Astrocyte of the cerebellum (primary cell): ENCODE measurements at regions not wholly inside any gene's neighbourhood (a gene's known extent, or its start where the extent isn't known, plus 50 kb on each side); places are given as distances from the start of the nearest gene placed in this dataset.

Experiments used
- DNase-seq: peaks from one replicate; pipeline ENCODE4 v3.0.0-alpha.2; 2011; ENCODE audit warnings: low read depth
- H3K4me3 ChIP-seq: 2 replicates; pipeline ENCODE4 v1.5.1; 2011; ENCODE audit warnings: mild to moderate bottlenecking, low read depth, low read length, moderate library complexity
- in situ Hi-C: cut with HindIII; loops from 2 replicates; pipeline ENCODE4 v1.10.0; 2017; ENCODE audit warnings: low sequenced_read_pairs
- TF ChIP-seq, protein P1 (sequence below): IDR thresholded peaks from 2 replicates; pipeline ENCODE4 v1.5.1; 2012; ENCODE audit warnings: low read length, low read depth, moderate library complexity, mild to moderate bottlenecking; ENCODE audit errors: missing control alignments

DNA sequence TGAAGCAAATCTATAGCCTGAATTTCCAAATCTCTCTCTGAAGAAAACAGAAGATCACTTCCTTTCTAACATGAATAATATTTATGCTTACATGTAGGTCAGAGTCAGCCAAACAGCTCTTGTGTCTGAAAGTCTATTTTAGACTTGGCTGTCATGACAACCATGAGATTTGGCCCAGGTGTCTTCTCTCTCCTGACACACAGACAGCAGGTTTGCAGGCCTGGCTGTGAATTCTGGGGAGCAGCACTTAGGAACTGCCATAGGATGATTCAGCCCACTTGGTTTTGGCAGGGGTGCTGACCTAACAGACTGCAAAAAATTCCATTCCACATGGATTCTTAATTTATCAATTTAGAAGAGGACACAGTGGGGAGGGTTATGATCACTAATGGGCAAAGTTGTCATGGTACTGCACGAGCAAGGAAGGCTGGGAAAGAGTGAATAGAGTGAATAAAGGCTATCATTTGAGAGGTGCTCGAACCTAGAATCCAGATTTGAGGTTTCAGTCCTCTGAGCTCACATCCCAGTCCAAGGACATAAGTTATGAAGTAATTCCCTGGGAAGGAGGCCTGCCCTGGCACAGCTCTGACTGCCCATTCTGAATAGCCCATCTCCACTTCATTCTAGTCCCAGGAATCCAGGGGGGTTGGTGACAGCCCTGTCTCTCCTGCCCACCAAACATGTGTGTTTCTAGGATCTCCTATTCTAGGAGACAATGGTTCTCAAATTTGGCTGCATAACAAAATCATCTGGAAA is 453.9 kb upstream of the TRIB2 start:
- TF ChIP-seq, protein P1, sequence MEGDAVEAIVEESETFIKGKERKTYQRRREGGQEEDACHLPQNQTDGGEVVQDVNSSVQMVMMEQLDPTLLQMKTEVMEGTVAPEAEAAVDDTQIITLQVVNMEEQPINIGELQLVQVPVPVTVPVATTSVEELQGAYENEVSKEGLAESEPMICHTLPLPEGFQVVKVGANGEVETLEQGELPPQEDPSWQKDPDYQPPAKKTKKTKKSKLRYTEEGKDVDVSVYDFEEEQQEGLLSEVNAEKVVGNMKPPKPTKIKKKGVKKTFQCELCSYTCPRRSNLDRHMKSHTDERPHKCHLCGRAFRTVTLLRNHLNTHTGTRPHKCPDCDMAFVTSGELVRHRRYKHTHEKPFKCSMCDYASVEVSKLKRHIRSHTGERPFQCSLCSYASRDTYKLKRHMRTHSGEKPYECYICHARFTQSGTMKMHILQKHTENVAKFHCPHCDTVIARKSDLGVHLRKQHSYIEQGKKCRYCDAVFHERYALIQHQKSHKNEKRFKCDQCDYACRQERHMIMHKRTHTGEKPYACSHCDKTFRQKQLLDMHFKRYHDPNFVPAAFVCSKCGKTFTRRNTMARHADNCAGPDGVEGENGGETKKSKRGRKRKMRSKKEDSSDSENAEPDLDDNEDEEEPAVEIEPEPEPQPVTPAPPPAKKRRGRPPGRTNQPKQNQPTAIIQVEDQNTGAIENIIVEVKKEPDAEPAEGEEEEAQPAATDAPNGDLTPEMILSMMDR: no peak
- in situ Hi-C loops: no loop called here
- H3K4me3 ChIP-seq: no peak overlapping the region
- peak; percentile 49 for DNase-seq

DNA sequence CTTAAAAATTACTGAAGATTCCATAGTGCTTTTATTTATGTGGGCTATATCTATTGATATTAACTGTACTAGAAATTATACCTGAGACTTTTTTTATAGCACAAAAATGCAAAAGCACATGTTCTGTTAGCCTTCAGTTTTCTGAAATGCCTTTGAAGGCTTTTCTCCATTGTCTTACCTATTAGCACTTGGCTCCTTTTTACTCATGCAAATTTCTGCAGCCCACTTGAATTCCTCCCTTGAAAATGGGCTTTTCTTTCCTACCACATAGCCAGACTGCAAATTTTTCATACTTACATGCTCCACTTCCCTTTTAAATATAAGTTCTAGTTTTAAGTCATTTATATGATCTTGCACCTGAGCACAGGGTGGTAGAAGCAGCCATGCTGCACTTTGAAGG is 453.0 kb upstream of the TRIB2 start:
- no peak overlapping the region for H3K4me3 ChIP-seq
- in situ Hi-C loops: no loop called here
- DNase-seq: no peak
- TF ChIP-seq, protein P1: no peak

DNA sequence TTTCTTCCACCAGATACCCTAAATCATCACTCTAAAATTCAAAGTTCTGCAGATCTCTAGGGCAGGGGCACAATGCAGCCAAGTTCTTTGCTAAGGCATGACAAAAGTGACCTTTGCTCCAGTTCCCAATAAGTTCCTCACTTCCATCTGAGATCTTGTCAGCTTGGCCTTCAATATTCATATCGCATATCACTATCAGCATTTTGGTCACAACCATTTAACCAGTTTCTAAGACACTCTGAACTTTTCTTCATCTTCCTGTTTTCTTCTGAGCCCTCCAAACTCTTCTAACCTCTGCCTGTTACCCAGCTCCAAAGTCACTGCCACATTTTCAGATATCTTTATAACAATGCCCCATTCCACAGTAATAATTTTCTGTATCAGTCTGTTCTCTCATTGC is 452.6 kb upstream of the TRIB2 start:
- in situ Hi-C loops: no loop called here
- TF ChIP-seq, protein P1: no peak
- no peak overlapping the region for H3K4me3 ChIP-seq
- no peak for DNase-seq

DNA sequence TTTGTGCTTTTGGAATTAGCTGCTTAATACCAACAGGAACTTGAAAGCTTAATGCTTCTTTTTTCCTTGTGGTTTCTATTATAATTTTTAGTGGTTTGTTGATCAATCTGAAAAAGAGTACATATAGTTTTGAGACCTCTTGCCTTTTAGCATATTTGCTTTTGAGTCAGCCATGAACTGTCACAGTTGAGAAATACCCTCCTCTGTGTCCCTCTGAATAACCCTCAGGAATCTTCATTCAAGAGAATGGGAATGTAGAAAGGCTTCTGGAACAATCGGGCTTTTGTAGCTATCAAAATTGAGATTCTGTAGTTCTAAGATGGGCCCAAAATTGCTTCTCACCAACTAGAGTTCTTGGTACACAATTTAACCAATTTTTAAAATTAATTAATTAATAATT is 451.1 kb upstream of the TRIB2 start:
- in situ Hi-C loops: no loop called here
- no peak overlapping the region for H3K4me3 ChIP-seq
- no peak for DNase-seq
- TF ChIP-seq, protein P1: no peak

DNA sequence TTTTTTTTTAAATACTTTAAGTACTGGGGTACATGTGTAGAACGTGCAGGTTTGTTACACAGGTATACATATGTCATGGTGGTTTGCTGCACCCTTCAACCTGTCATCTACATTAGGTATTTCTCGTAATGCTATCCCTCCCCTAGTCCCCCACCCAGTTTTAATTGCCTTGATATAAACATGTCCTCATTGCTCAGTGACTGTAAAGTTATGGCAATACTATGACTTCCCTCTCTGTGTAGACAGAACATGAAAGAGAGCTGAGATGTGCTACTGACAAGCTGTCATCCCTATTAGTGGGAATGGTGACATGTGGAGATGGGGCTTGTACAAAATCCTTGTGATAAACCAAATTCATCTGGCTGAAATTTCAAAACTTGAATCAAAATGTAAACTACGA is 449.7 kb upstream of the TRIB2 start:
- TF ChIP-seq, protein P1: no peak
- no peak overlapping the region for H3K4me3 ChIP-seq
- DNase-seq: no peak
- in situ Hi-C loops: no loop called here

DNA sequence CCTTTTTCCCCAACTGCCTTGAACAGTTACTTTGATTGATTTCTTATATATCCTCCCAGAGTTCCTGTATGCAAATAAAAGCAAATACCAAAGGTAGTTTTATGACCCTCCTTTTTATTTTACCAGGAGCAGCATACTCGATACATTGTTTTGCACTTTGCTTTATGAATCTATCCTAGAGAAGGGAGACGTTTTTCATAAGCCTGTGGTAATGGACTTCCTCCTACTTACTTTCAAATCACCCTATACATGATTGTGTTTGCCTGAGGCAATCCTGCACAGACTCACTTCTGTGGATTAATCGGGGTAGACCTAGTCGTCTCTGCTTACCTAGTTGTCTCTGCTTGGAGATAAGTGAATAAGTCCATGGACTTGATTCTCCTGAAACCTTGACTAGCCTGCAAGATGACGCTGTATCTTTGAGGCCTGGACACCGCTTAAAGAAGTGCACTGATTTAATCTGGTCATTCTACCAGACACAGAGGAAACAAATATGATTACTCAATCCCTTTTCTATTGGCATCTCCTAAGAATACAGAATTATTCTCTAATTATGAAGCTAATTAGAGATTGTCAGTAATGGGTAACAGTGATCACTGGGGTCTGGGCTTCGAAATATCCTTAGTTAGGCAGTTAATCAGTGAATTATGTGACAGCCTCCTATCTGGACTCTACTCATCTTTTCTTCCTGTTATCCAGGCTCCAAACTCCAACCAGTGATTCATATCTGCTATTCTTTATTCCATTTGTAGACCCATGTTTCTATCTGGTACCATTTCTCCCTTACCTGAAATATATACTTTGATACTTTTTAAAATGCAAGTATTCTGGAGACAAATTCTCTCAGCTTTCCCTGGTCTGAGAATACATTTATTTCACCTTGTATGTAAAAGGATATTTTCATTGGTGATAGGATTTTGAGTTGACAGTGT is 447.4 kb upstream of the TRIB2 start:
- TF ChIP-seq, protein P1: no peak
- DNase-seq: no peak
- in situ Hi-C loops: no loop called here
- no peak overlapping the region for H3K4me3 ChIP-seq
